ENCODE measurements at regions not wholly inside any gene's neighbourhood (a gene's known extent, or its start where the extent isn't known, plus 50 kb on each side); places are given as distances from the start of the nearest gene placed in this dataset.

DNA sequence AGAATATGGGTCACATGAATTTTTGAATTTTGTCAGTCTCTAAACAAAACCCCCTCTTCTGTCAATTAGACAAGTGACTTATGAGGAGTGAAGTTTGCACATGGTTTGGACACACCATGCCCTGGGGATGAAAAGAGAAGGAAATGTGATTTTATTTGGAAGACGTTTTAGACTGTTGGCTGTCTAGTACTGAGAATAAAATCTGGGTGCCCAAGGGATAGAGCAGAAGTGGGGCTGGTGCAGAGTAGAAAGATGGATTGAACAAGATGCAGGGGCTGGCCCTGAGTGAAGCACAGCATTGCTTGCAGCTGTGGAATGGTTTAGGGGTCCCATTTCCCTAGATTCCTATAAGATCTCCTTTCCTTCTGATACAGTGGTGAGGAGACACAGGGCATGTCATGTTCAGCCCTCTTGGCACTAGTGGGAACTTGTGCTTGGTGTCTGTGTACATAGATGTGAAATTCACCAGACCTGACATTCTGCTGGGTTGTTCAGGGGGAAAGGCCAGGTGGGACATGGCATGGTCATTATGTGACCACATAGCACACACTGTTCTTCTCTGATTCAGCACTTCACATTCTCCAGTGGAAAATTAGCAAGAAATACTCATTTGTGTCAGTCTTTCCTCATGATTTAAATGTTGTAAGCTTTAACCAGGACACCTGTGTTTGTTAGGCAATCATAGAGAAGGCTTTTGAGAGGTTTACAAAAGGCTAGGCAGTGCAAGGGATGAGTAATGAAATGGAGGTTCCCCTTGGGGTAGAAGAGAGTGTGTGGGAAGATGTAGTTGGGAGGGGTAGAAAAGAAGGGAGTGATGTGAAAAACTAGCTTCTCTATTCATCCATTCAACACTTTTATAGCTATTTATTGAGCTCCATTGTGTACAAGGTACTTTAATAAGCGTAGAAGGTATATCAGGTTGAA, 202.3 kb upstream of the IGF1 start:
- no peak overlapping the region for H3K27ac ChIP-seq
- no peaks in the 10 kb centered on the region for H3K27me3 ChIP-seq
- TF ChIP-seq, protein P1, sequence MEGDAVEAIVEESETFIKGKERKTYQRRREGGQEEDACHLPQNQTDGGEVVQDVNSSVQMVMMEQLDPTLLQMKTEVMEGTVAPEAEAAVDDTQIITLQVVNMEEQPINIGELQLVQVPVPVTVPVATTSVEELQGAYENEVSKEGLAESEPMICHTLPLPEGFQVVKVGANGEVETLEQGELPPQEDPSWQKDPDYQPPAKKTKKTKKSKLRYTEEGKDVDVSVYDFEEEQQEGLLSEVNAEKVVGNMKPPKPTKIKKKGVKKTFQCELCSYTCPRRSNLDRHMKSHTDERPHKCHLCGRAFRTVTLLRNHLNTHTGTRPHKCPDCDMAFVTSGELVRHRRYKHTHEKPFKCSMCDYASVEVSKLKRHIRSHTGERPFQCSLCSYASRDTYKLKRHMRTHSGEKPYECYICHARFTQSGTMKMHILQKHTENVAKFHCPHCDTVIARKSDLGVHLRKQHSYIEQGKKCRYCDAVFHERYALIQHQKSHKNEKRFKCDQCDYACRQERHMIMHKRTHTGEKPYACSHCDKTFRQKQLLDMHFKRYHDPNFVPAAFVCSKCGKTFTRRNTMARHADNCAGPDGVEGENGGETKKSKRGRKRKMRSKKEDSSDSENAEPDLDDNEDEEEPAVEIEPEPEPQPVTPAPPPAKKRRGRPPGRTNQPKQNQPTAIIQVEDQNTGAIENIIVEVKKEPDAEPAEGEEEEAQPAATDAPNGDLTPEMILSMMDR (IDR thresholded peaks at IDR 0.05; ENCODE audit: low read depth, low read length) = no peak
- no peaks in the 10 kb centered on the region for H3K9me3 ChIP-seq (ENCODE audit: low read depth)
- no peak for DNase-seq (ENCODE audit: low read depth in 1 of 2, low spot score in 1 of 2)
- no peaks in the 10 kb centered on the region for H3K36me3 ChIP-seq
- H3K4me3 ChIP-seq = no peak overlapping the region
- no peaks in the 10 kb centered on the region for H3K4me1 ChIP-seq (ENCODE audit: low read depth)

DNA sequence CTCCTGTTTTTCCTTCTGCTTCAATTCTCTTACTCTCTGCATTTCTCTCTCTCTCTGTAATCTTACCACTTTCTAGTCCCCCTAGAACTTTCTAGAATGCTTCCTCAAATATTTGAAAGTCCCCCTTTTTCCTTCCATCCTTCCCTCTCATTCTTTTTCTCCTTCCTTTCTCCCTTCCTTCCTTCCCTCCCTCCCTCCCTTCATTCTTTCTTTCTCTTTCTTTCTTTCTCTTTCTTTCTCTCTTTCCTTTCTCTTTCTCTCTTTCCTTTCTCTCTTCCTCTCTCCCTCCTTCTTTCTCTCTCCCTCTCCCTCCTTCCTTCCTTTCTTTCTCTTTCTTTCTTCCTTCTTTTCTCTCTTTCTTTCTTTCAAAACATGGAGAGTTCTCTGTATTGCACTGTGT, 201.4 kb upstream of the IGF1 start:
- no peak for DNase-seq (ENCODE audit: low read depth in 1 of 2, low spot score in 1 of 2)
- no peak overlapping the region for H3K27ac ChIP-seq
- no peaks in the 10 kb centered on the region for H3K4me1 ChIP-seq (ENCODE audit: low read depth)
- H3K27me3 ChIP-seq = no peaks in the 10 kb centered on the region
- no peaks in the 10 kb centered on the region for H3K9me3 ChIP-seq (ENCODE audit: low read depth)
- TF ChIP-seq, protein P1 (IDR thresholded peaks at IDR 0.05; ENCODE audit: low read depth, low read length) = no peak
- no peaks in the 10 kb centered on the region for H3K36me3 ChIP-seq
- H3K4me3 ChIP-seq = no peak overlapping the region

DNA sequence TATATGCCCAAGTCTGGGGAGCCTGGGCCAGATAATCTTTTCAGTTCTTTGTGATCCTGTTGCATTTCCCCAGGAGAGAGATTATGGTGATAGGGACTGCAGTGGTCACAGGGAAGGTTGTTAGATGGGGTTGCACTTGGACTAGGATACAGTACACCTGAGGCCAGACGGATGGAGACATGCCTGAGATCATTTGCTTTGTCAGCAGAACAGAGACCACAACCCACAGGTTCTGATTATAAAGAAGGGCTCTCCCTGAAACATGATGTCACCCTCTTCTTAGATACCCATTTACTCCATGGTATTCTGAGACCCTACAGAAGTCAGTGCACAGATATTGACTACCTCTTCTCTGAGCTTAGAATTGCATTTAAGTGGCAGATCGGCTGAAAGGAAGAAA, 200.9 kb upstream of the IGF1 start:
- H3K27ac ChIP-seq = no peak overlapping the region
- no peak overlapping the region for H3K4me3 ChIP-seq
- H3K4me1 ChIP-seq (ENCODE audit: low read depth) = no peaks in the 10 kb centered on the region
- DNase-seq (ENCODE audit: low read depth in 1 of 2, low spot score in 1 of 2) = no peak
- no peaks in the 10 kb centered on the region for H3K9me3 ChIP-seq (ENCODE audit: low read depth)
- no peaks in the 10 kb centered on the region for H3K36me3 ChIP-seq
- TF ChIP-seq, protein P1 (IDR thresholded peaks at IDR 0.05; ENCODE audit: low read depth, low read length) = no peak
- no peaks in the 10 kb centered on the region for H3K27me3 ChIP-seq

DNA sequence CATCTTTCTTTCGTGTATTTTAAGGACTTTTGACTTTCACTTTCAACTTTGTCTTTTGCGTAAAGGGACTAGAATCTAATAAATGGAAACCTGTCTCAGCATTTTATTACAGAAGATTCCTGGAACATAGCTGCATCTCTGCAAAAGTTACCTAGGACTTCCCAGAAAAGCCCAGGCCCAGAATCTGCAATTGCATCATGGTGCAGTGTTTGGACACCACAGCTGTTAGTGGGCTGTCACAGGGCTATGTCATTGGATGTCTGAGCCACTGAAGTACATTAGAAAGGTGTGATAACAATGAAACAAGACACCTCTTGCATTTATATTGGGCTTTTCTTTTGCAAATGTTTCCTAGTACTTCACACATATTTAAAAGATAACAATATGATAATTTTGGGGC, 199.9 kb upstream of the IGF1 start:
- no peak overlapping the region for H3K27ac ChIP-seq
- no peaks in the 10 kb centered on the region for H3K9me3 ChIP-seq (ENCODE audit: low read depth)
- no peak overlapping the region for H3K4me3 ChIP-seq
- TF ChIP-seq, protein P1 (IDR thresholded peaks at IDR 0.05; ENCODE audit: low read depth, low read length) = no peak
- no peaks in the 10 kb centered on the region for H3K27me3 ChIP-seq
- no peaks in the 10 kb centered on the region for H3K36me3 ChIP-seq
- DNase-seq (ENCODE audit: low read depth in 1 of 2, low spot score in 1 of 2) = no peak
- H3K4me1 ChIP-seq (ENCODE audit: low read depth) = no peaks in the 10 kb centered on the region

DNA sequence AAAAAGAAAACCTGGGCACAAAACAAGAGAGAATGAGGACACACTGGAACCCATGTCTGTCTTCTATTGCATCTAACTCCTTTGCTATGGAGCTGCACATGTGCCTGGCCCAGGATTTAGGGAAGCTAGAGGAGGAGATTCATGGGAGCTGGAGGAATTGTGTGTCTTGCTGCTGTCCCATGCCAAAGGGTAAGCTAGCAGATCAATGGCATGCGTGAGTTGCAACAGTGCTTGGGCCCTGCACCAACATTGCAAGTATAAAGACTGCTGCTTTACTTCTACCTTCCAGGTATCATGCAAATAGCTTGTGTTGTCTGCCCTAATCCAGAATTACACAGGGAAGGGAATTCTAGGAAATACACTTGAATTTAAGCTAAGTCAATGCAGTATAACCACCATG, 196.4 kb upstream of the IGF1 start:
- Histone ChIP-seq H3K4me1 (ENCODE audit: low read depth) (no peaks in the 10 kb centered on the region), H3K36me3 (no peaks in the 10 kb centered on the region), H3K27me3 (no peaks in the 10 kb centered on the region), H3K9me3 (ENCODE audit: low read depth) (no peaks in the 10 kb centered on the region), H3K27ac (no peak overlapping the region), H3K4me3 (no peak overlapping the region)
- TF ChIP-seq, protein P1 (IDR thresholded peaks at IDR 0.05; ENCODE audit: low read depth, low read length) = no peak
- DNase-seq (ENCODE audit: low read depth in 1 of 2, low spot score in 1 of 2) = no peak

Measured in cardiac muscle cell (in vitro differentiated cells and primary cell).